GM18867 (cell line): ENCODE measurements at regions not wholly inside any gene's neighbourhood (a gene's known extent, or its start where the extent isn't known, plus 50 kb on each side); places are given as distances from the start of the nearest gene placed in this dataset.
"Not testable (repeated sequence)": the region's sequence is repeated elsewhere in the genome, so short reads cannot be mapped to it uniquely, and the experiment has no call there.

Source experiments
- ATAC-seq: cut with Tn5 transposase; IDR thresholded peaks from one replicate; pipeline ENCODE4 v1.9.1; 2021; ENCODE audit warnings: mild to moderate bottlenecking, moderate library complexity; ENCODE audit not compliant: unreplicated experiment

GRCh38 chr10:107984581-107984980 lies 820.1 kb upstream of the SORCS1 start:
- no peak for ATAC-seq

- no peak for ATAC-seq
Observed at GRCh38 chr10:107984149-107984548, 819.6 kb upstream of the SORCS1 start.

GRCh38 chr10:107978455-107978854 lies 813.9 kb upstream of the SORCS1 start:
- no peak for ATAC-seq

- ATAC-seq, result no peak
Observed at GRCh38 chr10:107971973-107972372, 807.5 kb upstream of the SORCS1 start.

GRCh38 chr10:107971411-107971810 lies 806.9 kb upstream of the SORCS1 start:
- ATAC-seq, result no peak

- no peak for ATAC-seq
Observed at GRCh38 chr10:107970512-107970911, 806.0 kb upstream of the SORCS1 start.

- ATAC-seq, result no peak
Observed at GRCh38 chr10:107969936-107970335, 805.4 kb upstream of the SORCS1 start.

GRCh38 chr10:107966826-107967225 lies 802.3 kb upstream of the SORCS1 start:
- no peak for ATAC-seq

GRCh38 chr10:107952649-107953556 lies 788.4 kb upstream of the SORCS1 start:
- ATAC-seq, result peak; percentile 78

- ATAC-seq, result not testable (repeated sequence)
Observed at GRCh38 chr10:107950411-107951062, 786.0 kb upstream of the SORCS1 start.

- no peak for ATAC-seq
Observed at GRCh38 chr10:107942826-107943225, 778.3 kb upstream of the SORCS1 start.

- ATAC-seq, result no peak
Observed at GRCh38 chr10:107933076-107933475, 768.6 kb upstream of the SORCS1 start.

GRCh38 chr10:107931808-107932207 lies 767.3 kb upstream of the SORCS1 start:
- no peak for ATAC-seq

- ATAC-seq, result no peak
Observed at GRCh38 chr10:107930037-107930436, 765.5 kb upstream of the SORCS1 start.

GRCh38 chr10:107924458-107924857 lies 760.0 kb upstream of the SORCS1 start:
- no peak for ATAC-seq

GRCh38 chr10:107919626-107920235 lies 755.2 kb upstream of the SORCS1 start:
- ATAC-seq, result no peak

- no peak for ATAC-seq
Observed at GRCh38 chr10:107918171-107918570, 753.7 kb upstream of the SORCS1 start.

- no peak for ATAC-seq
Observed at GRCh38 chr10:107915215-107915610, 750.7 kb upstream of the SORCS1 start.

GRCh38 chr10:107914450-107915214 lies 750.1 kb upstream of the SORCS1 start:
- no peak for ATAC-seq

- ATAC-seq, result peak; percentile 62
Observed at GRCh38 chr10:107913317-107914294, 749.1 kb upstream of the SORCS1 start.
